ENCODE measurements at regions not wholly inside any gene's neighbourhood (a gene's known extent, or its start where the extent isn't known, plus 50 kb on each side); places are given as distances from the start of the nearest gene placed in this dataset.

- TF ChIP-seq, protein P1, sequence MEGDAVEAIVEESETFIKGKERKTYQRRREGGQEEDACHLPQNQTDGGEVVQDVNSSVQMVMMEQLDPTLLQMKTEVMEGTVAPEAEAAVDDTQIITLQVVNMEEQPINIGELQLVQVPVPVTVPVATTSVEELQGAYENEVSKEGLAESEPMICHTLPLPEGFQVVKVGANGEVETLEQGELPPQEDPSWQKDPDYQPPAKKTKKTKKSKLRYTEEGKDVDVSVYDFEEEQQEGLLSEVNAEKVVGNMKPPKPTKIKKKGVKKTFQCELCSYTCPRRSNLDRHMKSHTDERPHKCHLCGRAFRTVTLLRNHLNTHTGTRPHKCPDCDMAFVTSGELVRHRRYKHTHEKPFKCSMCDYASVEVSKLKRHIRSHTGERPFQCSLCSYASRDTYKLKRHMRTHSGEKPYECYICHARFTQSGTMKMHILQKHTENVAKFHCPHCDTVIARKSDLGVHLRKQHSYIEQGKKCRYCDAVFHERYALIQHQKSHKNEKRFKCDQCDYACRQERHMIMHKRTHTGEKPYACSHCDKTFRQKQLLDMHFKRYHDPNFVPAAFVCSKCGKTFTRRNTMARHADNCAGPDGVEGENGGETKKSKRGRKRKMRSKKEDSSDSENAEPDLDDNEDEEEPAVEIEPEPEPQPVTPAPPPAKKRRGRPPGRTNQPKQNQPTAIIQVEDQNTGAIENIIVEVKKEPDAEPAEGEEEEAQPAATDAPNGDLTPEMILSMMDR (IDR thresholded peaks at IDR 0.05; ENCODE audit: control insufficient read depth, insufficient read depth, low read depth, low read length, missing control alignments), result no peak
- H3K4me3 ChIP-seq (ENCODE audit: control insufficient read depth, low read depth, low read length), result no peak overlapping the region
- DNase-seq (ENCODE audit: low read depth), result no peak
Observed at GRCh38 chr18:70380915-70381896, 92.4 kb downstream of the SOCS6 start.
